Stromal cell of bone marrow (primary cell): ENCODE measurements at regions not wholly inside any gene's neighbourhood (a gene's known extent, or its start where the extent isn't known, plus 50 kb on each side); places are given as distances from the start of the nearest gene placed in this dataset.

ENCODE experiments used
- DNase-seq: peaks from one replicate; pipeline ENCODE4 v3.0.0-alpha.2; 2012; ENCODE audit warnings: low read depth

DNA sequence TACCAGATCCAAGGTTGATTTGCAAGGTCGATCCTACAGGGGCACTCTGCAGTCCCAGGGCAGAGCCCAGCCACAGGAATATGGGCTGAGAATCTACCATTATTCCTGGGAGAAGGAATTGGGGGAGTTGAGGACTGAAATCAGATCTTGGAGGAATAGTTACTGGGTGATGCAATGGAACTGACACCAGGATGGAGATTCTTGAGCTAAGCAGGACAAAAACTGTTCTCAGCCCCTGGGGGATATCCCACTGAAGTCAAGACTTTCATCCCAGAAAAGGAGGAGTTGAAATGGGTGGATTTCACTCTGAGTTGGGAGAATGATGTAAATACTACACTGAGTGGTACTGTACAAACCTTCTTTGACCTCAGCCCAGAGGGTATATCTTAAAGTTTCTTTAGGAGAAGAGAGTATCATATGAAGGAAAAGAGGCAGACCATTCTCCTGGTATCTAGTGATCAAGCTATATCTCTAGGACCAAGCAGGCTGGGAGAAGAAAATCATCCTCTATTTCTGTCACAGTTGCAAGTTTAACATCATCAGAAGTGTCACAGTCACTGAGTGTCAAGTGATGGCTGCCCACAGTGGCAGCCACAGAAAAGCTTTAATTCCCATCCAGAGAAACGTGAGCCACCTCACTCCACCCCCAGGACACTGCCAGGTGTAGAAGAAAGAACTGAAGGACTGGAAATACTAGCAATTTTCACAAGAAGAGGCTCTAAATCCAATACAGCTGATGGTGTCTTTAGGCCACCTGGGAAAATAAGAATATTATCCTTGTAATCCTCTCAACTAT, 181.9 kb downstream of the NUAK1 start:
- no peak for DNase-seq

GRCh38 chr12:105960319-105961083, 178.3 kb downstream of the NUAK1 start:
- DNase-seq: no peak

DNA sequence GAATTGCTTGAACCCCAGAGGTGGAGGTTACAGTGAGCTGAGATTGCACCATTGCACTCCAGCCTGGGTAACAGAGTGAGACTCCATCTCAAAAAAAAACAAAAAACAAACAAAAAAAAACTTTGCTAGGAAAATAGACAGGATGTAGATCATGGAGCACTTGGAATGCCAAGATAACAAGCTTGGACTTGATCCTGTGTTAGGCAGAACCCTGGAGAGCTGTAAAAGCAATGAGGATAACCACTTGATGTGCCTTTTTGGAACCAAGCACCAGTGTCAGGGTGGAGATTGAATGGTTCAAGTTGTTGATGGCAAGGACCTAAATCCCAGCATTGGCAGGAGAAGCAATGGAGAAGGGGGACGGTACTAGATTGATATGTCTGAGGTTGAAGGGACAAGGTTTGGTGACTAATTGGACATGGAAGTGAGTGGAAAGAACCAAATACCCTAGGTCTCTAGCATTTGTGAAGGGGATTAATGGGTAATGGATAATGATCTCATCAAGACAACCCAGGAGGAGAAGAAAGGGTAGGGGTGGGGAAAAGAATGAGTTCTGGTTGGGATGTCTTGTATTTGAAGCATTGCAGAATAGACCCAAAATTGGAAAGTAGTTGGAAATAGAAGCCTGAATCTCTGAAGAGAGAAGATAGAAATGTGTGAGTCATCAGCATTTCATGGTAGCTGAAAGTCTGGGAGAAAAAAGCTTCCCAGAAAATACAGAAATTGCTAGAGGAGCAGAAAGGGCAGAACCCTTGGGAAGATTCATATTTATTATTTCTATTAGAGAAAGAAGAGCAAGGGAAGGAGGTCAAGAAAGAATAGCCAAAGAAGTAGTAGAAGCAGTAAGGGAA, 176.7 kb downstream of the NUAK1 start:
- no peak for DNase-seq

GRCh38 chr12:105967038-105967776, 171.5 kb downstream of the NUAK1 start:
- no peak for DNase-seq

DNA sequence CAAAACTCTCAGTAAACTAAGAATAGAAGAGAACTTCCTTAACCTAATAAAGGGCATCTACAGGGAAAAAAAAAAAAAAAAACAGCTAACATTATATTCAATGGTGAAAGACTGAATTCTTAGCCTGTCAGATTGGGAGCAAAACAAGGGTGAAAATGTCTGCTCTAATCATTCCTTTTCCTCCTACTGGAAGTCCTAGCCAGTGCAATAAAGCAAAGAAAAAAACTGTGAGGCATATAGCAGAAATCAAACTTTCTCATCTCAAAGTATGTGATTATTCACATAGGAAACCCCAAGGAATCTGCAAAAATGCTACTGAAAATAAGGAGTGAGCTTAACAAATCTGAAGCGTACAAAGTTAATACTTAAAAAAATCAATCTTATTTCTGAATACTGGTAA, 170.7 kb downstream of the NUAK1 start:
- no peak for DNase-seq

DNA sequence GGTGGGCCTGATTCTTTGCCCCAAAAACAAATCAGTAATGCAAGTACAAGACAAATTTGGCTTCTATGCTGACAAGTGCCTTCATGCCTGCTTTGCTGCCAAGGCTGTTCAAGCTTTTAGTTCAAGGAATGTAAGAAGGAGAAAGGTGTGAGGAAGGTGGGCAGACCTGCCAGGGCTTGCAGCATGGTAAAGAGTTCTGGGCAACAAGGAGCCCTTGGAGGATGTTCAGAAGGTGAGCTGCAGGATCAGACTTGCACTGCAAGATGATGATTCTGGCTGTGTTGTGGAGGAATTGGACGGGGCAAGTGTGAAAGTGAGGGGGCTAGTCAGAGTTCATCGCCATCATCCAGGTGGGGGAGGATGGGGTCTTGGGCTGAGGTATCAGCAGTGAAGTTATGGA, 167.9 kb downstream of the NUAK1 start:
- no peak for DNase-seq

DNA sequence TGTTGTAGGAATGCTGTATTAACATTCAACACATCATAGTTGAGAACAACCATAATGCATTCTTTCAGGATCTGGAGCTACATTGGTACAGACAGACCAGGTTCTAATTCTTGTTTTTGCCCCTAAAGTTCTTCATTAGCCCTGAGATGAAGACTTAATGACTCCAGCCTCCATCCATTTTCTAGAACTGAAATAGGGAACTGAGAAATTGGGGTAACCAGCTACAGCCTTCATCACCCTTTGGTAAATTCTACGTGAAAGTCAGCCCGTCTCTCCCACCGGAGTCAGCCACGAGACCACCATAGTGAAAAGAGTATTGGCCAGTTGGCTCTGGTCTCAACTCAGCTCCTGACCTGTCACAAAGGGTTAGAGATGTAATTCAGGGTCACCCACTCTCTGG, 164.0 kb downstream of the NUAK1 start:
- DNase-seq: no peak

DNA sequence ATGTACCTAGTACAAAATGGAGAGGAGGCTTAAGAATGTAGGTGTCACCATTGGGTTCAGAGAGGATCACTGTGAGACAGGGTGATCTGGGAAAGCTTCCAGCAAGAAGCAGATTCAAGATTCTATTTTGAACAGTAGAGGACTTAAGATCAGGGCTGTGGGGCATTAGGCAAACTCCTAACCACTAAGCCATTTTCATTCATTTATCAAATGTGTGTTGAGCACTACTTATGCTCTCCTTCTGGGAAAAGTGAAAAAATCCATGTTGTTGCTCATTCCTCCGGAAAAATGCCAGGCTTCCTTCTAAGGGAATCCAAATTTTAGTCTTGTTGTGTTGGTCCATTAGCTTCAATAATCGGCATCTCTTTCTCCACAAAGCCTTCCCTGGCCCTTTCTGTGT, 163.4 kb downstream of the NUAK1 start:
- DNase-seq: no peak

DNA sequence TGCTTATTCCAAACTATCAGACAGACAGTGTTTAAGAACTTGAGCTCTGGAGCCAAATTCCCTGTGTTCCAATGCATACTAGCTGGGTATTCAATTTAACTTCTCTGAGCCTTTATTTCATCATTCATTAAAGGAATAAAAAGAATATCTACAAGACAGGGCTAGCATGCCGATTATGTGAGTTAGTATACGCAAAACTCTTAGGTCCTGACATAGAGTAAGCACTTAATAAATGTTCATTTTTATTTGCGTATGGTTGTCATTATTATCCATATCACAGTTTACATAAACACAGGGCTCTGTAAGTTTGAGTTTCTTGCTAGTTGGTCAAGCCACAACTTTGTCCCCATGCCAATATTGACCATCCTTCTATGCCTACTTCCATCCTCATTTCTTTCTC, 161.5 kb downstream of the NUAK1 start:
- DNase-seq: no peak

DNA sequence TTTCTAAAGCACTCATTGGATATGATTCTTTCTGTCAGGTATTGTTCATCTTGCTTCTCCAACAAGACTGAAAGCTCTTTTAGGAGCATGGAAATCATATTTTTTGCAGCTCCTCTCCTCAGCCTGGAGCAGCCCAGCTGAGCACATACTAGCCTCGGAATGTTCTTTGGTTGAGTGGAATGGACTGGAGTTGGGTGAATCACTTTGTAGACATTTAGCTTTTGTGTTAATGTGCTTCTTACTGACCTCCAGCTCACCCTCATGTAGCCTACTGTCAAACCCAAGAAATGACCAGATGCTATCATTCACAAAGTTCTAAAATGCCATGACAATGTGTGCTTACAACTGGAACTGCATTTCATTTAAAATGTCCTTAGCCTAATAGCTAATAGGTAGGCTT, 161.1 kb downstream of the NUAK1 start:
- peak; percentile 31 for DNase-seq

GRCh38 chr12:105978276-105978675, 160.5 kb downstream of the NUAK1 start:
- DNase-seq: no peak

- DNase-seq: no peak
Measured at GRCh38 chr12:105978686-105979085, 160.1 kb downstream of the NUAK1 start.

- DNase-seq: no peak
Measured at GRCh38 chr12:105980085-105980484, 158.7 kb downstream of the NUAK1 start.

DNA sequence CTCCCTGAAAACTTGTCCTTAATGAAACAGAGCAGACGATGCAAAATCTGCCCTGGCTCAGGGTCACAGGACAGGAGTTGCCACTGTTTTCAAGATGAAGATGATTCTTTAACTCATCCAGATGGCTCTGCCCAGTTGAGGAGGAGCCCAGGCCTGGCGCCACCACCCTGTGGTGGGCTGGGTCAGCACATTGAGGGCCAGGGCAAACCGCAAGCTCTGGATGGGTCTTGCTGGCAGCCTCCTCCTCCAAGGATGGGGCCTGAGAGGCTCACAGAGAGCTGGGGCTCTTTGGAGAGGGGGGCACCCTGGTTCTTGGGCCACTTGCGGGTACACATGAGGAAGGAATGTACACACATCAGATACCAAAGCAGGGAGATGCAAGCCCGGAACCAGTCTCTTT, 158.2 kb downstream of the NUAK1 start:
- DNase-seq: no peak

DNA sequence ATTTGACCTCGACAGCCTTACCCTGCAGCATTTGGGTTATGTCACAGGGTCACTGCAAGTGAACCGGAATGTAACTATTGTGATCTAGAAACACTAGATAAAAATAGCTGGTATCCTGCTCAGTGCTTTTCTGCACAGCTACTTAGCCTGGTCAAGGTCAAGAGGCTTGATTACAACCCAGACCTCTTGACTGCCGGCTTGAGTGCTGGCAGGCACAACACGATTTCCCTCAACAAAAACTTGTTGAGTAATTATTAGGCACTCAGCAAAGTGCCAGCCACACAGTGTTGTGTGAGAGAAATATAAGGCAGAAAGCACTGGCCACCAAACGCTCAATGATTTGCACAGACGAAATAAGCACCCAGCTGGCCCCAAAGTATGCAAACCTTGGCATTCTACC, 156.7 kb downstream of the NUAK1 start:
- DNase-seq: no peak

DNA sequence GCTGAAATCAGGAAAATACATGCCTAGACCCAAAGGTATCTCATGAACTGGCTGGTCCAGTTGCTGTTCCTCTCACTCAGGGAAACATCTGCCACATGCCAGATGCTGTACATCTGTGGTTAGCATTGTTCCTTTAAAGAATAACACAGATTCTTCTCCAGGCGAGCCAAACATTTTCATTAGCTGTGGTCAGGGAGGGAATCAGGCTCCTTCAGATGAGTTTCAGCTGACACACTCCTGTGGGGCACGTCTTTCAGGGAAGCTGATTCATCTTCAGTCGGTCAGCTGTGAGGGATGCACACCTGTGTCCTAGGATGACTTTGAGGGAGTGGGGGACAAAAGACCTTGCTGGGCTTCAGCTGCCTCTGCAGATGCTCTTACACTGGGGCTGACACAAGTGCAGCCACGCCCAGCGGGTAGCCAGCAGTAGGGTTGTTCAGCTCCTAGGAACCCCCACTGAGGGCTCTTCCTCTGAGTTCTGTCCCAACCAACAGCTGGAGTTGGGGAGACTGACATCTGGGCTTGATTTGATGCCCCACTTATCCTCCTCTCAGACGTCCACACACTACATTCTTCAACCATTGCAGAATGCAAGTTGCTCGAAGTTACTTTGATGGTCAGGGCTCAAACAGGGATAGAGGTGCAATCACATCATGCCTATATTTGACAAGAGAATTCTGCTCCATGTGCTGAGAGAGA, 155.0 kb downstream of the NUAK1 start:
- DNase-seq: no peak

- no peak for DNase-seq
Measured at GRCh38 chr12:105985383-105985782, 153.4 kb downstream of the NUAK1 start.

GRCh38 chr12:105986779-105987684, 151.7 kb downstream of the NUAK1 start:
- peak; percentile 38 for DNase-seq

GRCh38 chr12:105987685-105988035, 151.1 kb downstream of the NUAK1 start:
- no peak for DNase-seq
